Ovary (tissue), 7 donors: ENCODE measurements at regions not wholly inside any gene's neighbourhood (a gene's known extent, or its start where the extent isn't known, plus 50 kb on each side); places are given as distances from the start of the nearest gene placed in this dataset.

ENCODE experiments used
- DNase-seq, 5 donors: peaks; one replicate each; pipeline ENCODE4 v3.0.0-alpha.2; 2019 to 2020
- H3K27ac ChIP-seq, 2 donors: fragments of 200-600 bp; one replicate each; pipeline versions ENCODE4 v1.5.1 to v1.8.0; 2019 to 2022
- H3K27me3 ChIP-seq: fragments of 200-600 bp; one replicate; pipeline ENCODE4 v1.8.0; 2022
- H3K36me3 ChIP-seq: fragments of 200-600 bp; sonication (generic); one replicate; pipeline ENCODE4 v1.5.1; 2019
- H3K4me1 ChIP-seq: one replicate; pipeline ENCODE4 v1.8.1; 2013; ENCODE audit warnings: mild to moderate bottlenecking, moderate library complexity; ENCODE audit not compliant: insufficient read depth
- H3K4me3 ChIP-seq: fragments of 200-600 bp; sonication (generic); one replicate; pipeline ENCODE4 v1.5.1; 2017
- H3K9me3 ChIP-seq, 2 donors: fragments of 200-600 bp in 1 of 2; sonication (generic) in 1 of 2; one replicate each; pipeline versions ENCODE4 v1.5.1 to v1.8.1; 2013 to 2019; ENCODE audit warnings: mild to moderate bottlenecking in 1 of 2, moderate library complexity in 1 of 2
- CTCF ChIP-seq, 3 donors: fragments of 450-650 bp in 2 of 3; fragments of 200-600 bp in 1 of 3; IDR thresholded peaks; one replicate each; pipeline versions ENCODE4 v1.5.1 to v1.8.0; 2016 to 2022; ENCODE audit warnings: antibody characterized with exemption in 3 of 3, mild to moderate bottlenecking in 1 of 3
- EP300 ChIP-seq: sonication (generic); formaldehyde crosslinking; IDR thresholded peaks from one replicate; pipeline ENCODE4 v1.6.1; 2017; ENCODE audit warnings: antibody characterized with exemption
- POLR2A ChIP-seq: fragments of 450-650 bp; IDR thresholded peaks from one replicate; pipeline ENCODE4 v1.6.1; 2017; ENCODE audit warnings: antibody characterized with exemption, mild to moderate bottlenecking, moderate library complexity
- WGBS, 3 donors: extraction: QIAGEN DNeasy Blood & Tissue Kit in 1 of 3; methylation state at CpG; one replicate each; pipeline versions ENCODE4 v1.1.5 to v1.1.7; 2013 to 2017; 5-methylcytosine and 5-hydroxymethylcytosine counted together
- intact Hi-C, 4 donors: fragments of 100-400 bp; cut with DNase I; formaldehyde crosslinking; loops; one replicate each; pipeline versions ENCODE4 v1.11.0 to v1.15.1; 2022 to 2023
- donor health status: DM: no; HTN: no; CAD: no; lungs with moderate emphysema.
- donor health status: DM: no; HTN: no; CAD: no.
- donor health status: Bipolar disorder and iron deficiency.
- donor health status: DM: no; HTN: no; CAD: no.
- donor health status: DM: yes; HTN: yes; CAD: no.

- whole genome bisulfite sequencing, 3 donors = 58 to 70% (median 60%) methylated on average over 2 of the region's 2 CpGs
- H3K4me1 ChIP-seq = no peaks in the 10 kb centered on the region
- TF ChIP-seq POLR2A = no peak
- no peak for TF ChIP-seq CTCF (IDR thresholded peaks at IDR 0.05)
- no peak for TF ChIP-seq EP300
- H3K27me3 ChIP-seq = no peaks in the 10 kb centered on the region
- no peaks in the 10 kb centered on the region for H3K36me3 ChIP-seq
- no peak overlapping the region for H3K27ac ChIP-seq
- intact Hi-C loops = no loop called here
- H3K9me3 ChIP-seq = no peaks in the 10 kb centered on the region
- no peak for DNase-seq
- H3K4me3 ChIP-seq = no peak overlapping the region
Observed at GRCh38 chr4:179278647-179279046, 1836.4 kb upstream of the AGA start.

- WGBS, 3 donors = 89 to 91% (median 91%) methylated on average over 3 of the region's 3 CpGs
- intact Hi-C loops = no loop called here
- no peak for DNase-seq
Observed at GRCh38 chr4:179285696-179286095, 1843.5 kb upstream of the AGA start.

GRCh38 chr4:179291657-179292056 lies 1849.4 kb upstream of the AGA start:
- no peak for DNase-seq
- H3K27me3 ChIP-seq = no peaks in the 10 kb centered on the region
- no peak overlapping the region for H3K27ac ChIP-seq
- no peaks in the 10 kb centered on the region for H3K9me3 ChIP-seq
- H3K4me3 ChIP-seq = no peak overlapping the region
- intact Hi-C loops = no loop called here
- TF ChIP-seq EP300 = no peak
- TF ChIP-seq CTCF (IDR thresholded peaks at IDR 0.05) = no peak
- TF ChIP-seq POLR2A = no peak
- no peaks in the 10 kb centered on the region for H3K36me3 ChIP-seq
- no peaks in the 10 kb centered on the region for H3K4me1 ChIP-seq

More at GRCh38 chr4:179285696-179286095, 1843.5 kb upstream of the AGA start:
- H3K27me3 ChIP-seq = no peaks in the 10 kb centered on the region
- TF ChIP-seq CTCF (IDR thresholded peaks at IDR 0.05) (no peak), EP300 (no peak), POLR2A (no peak)
- H3K4me3 ChIP-seq = no peak overlapping the region
- no peaks in the 10 kb centered on the region for H3K9me3 ChIP-seq
- no peaks in the 10 kb centered on the region for H3K4me1 ChIP-seq
- H3K27ac ChIP-seq = no peak overlapping the region
- no peaks in the 10 kb centered on the region for H3K36me3 ChIP-seq

- H3K4me1 ChIP-seq = no peaks in the 10 kb centered on the region
- no peaks in the 10 kb centered on the region for H3K9me3 ChIP-seq
- no peaks in the 10 kb centered on the region for H3K27me3 ChIP-seq
- no peak overlapping the region for H3K4me3 ChIP-seq
- H3K36me3 ChIP-seq = no peaks in the 10 kb centered on the region
- no peak for TF ChIP-seq EP300
- 48 to 66% (median 54%) methylated on average over 1 of the region's 1 CpG for WGBS, 3 donors
- DNase-seq = no peak
- intact Hi-C loops = no loop called here
- no peak overlapping the region for H3K27ac ChIP-seq
Observed at GRCh38 chr4:179292468-179292867, 1850.2 kb upstream of the AGA start.

- no peak for DNase-seq
- no peaks in the 10 kb centered on the region for H3K27me3 ChIP-seq
- H3K4me1 ChIP-seq = no peaks in the 10 kb centered on the region
- 75 to 82% (median 76%) methylated on average over 4 of the region's 4 CpGs for WGBS, 3 donors
- intact Hi-C loops = no loop called here
- no peak overlapping the region for H3K27ac ChIP-seq
- no peaks in the 10 kb centered on the region for H3K9me3 ChIP-seq
- TF ChIP-seq CTCF (IDR thresholded peaks at IDR 0.05) (no peak), EP300 (no peak), POLR2A (no peak)
- H3K36me3 ChIP-seq = no peaks in the 10 kb centered on the region
- H3K4me3 ChIP-seq = no peak overlapping the region
Observed at GRCh38 chr4:179307297-179308136, 1865.3 kb upstream of the AGA start.
